ENCODE measurements at regions not wholly inside any gene's neighbourhood (a gene's known extent, or its start where the extent isn't known, plus 50 kb on each side); places are given as distances from the start of the nearest gene placed in this dataset.

GRCh38 chr2:75311521-75311920 is 112.2 kb upstream of the TACR1 start:
- TF ChIP-seq, protein P1, sequence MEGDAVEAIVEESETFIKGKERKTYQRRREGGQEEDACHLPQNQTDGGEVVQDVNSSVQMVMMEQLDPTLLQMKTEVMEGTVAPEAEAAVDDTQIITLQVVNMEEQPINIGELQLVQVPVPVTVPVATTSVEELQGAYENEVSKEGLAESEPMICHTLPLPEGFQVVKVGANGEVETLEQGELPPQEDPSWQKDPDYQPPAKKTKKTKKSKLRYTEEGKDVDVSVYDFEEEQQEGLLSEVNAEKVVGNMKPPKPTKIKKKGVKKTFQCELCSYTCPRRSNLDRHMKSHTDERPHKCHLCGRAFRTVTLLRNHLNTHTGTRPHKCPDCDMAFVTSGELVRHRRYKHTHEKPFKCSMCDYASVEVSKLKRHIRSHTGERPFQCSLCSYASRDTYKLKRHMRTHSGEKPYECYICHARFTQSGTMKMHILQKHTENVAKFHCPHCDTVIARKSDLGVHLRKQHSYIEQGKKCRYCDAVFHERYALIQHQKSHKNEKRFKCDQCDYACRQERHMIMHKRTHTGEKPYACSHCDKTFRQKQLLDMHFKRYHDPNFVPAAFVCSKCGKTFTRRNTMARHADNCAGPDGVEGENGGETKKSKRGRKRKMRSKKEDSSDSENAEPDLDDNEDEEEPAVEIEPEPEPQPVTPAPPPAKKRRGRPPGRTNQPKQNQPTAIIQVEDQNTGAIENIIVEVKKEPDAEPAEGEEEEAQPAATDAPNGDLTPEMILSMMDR (IDR thresholded peaks at IDR 0.05), result no peak
- TF ChIP-seq ELF4 (CRISPR knock-in tag; IDR thresholded peaks at IDR 0.05; ENCODE audit: low read depth) (no peak), E2F4 (CRISPR knock-in tag; IDR thresholded peaks at IDR 0.05; ENCODE audit: borderline replicate concordance, low read depth) (no peak), NFYB (CRISPR knock-in tag; conservative IDR thresholded peaks at IDR 0.05; ENCODE audit: low read depth) (no peak), ZNF138 (CRISPR knock-in tag; conservative IDR thresholded peaks at IDR 0.05) (no peak), MAX (CRISPR knock-in tag; IDR thresholded peaks at IDR 0.05) (no peak)
- TF ChIP-seq, protein P2, sequence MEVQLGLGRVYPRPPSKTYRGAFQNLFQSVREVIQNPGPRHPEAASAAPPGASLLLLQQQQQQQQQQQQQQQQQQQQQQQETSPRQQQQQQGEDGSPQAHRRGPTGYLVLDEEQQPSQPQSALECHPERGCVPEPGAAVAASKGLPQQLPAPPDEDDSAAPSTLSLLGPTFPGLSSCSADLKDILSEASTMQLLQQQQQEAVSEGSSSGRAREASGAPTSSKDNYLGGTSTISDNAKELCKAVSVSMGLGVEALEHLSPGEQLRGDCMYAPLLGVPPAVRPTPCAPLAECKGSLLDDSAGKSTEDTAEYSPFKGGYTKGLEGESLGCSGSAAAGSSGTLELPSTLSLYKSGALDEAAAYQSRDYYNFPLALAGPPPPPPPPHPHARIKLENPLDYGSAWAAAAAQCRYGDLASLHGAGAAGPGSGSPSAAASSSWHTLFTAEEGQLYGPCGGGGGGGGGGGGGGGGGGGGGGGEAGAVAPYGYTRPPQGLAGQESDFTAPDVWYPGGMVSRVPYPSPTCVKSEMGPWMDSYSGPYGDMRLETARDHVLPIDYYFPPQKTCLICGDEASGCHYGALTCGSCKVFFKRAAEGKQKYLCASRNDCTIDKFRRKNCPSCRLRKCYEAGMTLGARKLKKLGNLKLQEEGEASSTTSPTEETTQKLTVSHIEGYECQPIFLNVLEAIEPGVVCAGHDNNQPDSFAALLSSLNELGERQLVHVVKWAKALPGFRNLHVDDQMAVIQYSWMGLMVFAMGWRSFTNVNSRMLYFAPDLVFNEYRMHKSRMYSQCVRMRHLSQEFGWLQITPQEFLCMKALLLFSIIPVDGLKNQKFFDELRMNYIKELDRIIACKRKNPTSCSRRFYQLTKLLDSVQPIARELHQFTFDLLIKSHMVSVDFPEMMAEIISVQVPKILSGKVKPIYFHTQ (CRISPR knock-in tag; IDR thresholded peaks at IDR 0.05), result no peak
